ENCODE measurements at regions not wholly inside any gene's neighbourhood (a gene's known extent, or its start where the extent isn't known, plus 50 kb on each side); places are given as distances from the start of the nearest gene placed in this dataset.

DNA sequence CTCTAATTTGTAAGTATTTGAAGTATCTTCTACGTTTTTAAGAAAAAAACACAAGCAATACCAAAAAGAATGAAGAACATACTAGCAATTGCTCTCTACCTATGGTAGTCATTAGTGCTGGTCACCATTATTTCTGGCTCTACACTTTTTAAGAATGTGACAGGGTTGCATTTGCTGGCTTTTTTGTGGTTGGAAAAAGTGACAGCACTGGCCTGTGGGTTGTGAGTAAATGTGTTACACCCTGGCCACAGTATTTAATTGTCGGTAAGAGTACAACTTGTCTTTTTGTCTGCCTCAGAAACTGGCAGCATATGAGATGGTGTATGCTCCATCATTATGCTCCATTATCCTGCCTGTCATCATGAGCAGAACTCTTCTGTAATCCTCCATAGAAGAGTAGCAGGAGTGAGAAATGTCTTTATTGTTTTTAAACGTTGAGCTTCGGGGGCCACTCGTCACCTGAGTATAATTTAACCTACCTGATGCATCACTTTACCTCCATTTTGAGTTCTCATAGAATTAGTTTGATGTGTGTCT lies 449.8 kb downstream of the ISL1 start:
- H3K9ac ChIP-seq (ENCODE audit: insufficient read depth, low read length), result no peak overlapping the region
- H3K4me2 ChIP-seq (ENCODE audit: extremely low read depth, insufficient read depth, low read length), result no peak overlapping the region
- no peaks in the 10 kb centered on the region for H3K4me1 ChIP-seq (ENCODE audit: control insufficient read depth, extremely low read depth, insufficient read depth, low read length)
- no peak for TF ChIP-seq EZH2 (IDR thresholded peaks at IDR 0.05; ENCODE audit: low read length, missing control alignments)
- TF ChIP-seq, protein P1, sequence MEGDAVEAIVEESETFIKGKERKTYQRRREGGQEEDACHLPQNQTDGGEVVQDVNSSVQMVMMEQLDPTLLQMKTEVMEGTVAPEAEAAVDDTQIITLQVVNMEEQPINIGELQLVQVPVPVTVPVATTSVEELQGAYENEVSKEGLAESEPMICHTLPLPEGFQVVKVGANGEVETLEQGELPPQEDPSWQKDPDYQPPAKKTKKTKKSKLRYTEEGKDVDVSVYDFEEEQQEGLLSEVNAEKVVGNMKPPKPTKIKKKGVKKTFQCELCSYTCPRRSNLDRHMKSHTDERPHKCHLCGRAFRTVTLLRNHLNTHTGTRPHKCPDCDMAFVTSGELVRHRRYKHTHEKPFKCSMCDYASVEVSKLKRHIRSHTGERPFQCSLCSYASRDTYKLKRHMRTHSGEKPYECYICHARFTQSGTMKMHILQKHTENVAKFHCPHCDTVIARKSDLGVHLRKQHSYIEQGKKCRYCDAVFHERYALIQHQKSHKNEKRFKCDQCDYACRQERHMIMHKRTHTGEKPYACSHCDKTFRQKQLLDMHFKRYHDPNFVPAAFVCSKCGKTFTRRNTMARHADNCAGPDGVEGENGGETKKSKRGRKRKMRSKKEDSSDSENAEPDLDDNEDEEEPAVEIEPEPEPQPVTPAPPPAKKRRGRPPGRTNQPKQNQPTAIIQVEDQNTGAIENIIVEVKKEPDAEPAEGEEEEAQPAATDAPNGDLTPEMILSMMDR (conservative IDR thresholded peaks at IDR 0.05 in 1 of 2, IDR thresholded peaks at IDR 0.05 in 1 of 2; ENCODE audit: low read depth in 1 of 2, low read length in 2 of 2), result no peak
- DNase-seq (ENCODE audit: low read depth in 2 of 2), result no peak
- H3K4me3 ChIP-seq (replicated peaks in 1 of 4; ENCODE audit: control extremely low read depth in 1 of 4, insufficient read depth in 1 of 4, low read depth in 3 of 4, low read length in 4 of 4), result no peak overlapping the region
- no peaks in the 10 kb centered on the region for H3K36me3 ChIP-seq (ENCODE audit: control insufficient read depth, insufficient read depth, low read length)
- no peak overlapping the region for H3K27ac ChIP-seq (ENCODE audit: insufficient read depth, low read length)
- H3K27me3 ChIP-seq (ENCODE audit: control insufficient read depth, insufficient read depth, low read length), result no peaks in the 10 kb centered on the region
- H3K79me2 ChIP-seq (ENCODE audit: control insufficient read depth, insufficient read depth, low read length), result no peaks in the 10 kb centered on the region
- no peaks in the 10 kb centered on the region for H4K20me1 ChIP-seq (ENCODE audit: control insufficient read depth, extremely low read depth, insufficient read depth, low read length)
- H2AFZ ChIP-seq (ENCODE audit: low read length), result no peak overlapping the region
- no peaks in the 10 kb centered on the region for H3K9me3 ChIP-seq (ENCODE audit: control insufficient read depth, insufficient read depth, low read depth, low read length)

DNA sequence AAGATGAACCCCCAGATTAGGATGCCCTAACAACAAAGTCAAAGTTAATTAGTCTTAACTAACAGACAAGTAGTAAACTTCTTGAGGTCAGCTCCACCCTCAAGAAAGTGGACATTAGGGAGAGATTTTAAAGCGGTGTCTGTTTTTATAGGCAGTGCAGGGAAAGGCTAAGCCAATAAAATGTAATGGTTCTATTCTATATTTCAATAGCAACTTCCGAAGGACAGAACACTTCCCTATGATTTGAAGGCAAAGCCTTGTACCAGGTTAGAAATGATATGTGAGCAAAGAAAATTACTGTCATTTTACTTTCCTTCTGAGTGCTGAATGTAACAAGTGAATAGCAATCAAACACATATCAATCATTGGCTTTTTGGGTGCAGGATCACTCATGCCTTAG lies 455.2 kb downstream of the ISL1 start:
- H2AFZ ChIP-seq (ENCODE audit: low read length), result no peak overlapping the region
- no peak for DNase-seq (ENCODE audit: low read depth in 2 of 2)
- no peak overlapping the region for H3K4me3 ChIP-seq (replicated peaks in 1 of 4; ENCODE audit: control extremely low read depth in 1 of 4, insufficient read depth in 1 of 4, low read depth in 3 of 4, low read length in 4 of 4)
- no peak overlapping the region for H3K9ac ChIP-seq (ENCODE audit: insufficient read depth, low read length)
- H3K27ac ChIP-seq (ENCODE audit: insufficient read depth, low read length), result no peak overlapping the region
- H4K20me1 ChIP-seq (ENCODE audit: control insufficient read depth, extremely low read depth, insufficient read depth, low read length), result no peaks in the 10 kb centered on the region
- H3K9me3 ChIP-seq (ENCODE audit: control insufficient read depth, insufficient read depth, low read depth, low read length), result no peaks in the 10 kb centered on the region
- no peaks in the 10 kb centered on the region for H3K36me3 ChIP-seq (ENCODE audit: control insufficient read depth, insufficient read depth, low read length)
- H3K4me1 ChIP-seq (ENCODE audit: control insufficient read depth, extremely low read depth, insufficient read depth, low read length), result no peaks in the 10 kb centered on the region
- no peaks in the 10 kb centered on the region for H3K79me2 ChIP-seq (ENCODE audit: control insufficient read depth, insufficient read depth, low read length)
- no peak overlapping the region for H3K4me2 ChIP-seq (ENCODE audit: extremely low read depth, insufficient read depth, low read length)
- no peaks in the 10 kb centered on the region for H3K27me3 ChIP-seq (ENCODE audit: control insufficient read depth, insufficient read depth, low read length)
- TF ChIP-seq EZH2 (IDR thresholded peaks at IDR 0.05; ENCODE audit: low read length, missing control alignments), result no peak
- TF ChIP-seq, protein P1 (conservative IDR thresholded peaks at IDR 0.05 in 1 of 2, IDR thresholded peaks at IDR 0.05 in 1 of 2; ENCODE audit: low read depth in 1 of 2, low read length in 2 of 2), result no peak

DNA sequence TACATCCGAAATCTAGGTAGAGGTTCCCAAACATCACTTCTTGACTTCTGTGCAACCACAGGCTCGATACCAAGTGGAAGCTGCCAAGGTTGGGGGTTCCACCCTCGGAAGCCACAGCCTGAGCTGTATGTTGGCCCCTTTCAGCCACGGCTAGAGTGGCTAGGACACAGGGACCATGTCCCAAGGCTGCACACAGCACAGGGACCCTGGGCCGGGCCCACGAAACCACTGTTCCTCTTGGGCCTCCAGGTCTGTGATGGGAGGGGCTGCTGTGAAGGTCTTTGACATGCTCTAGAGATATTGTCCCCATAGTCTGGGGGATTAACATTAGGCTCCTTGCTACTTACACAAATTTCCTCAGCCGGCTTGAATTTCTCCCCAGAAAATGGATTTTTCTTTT lies 460.6 kb downstream of the ISL1 start:
- no peaks in the 10 kb centered on the region for H4K20me1 ChIP-seq (ENCODE audit: control insufficient read depth, extremely low read depth, insufficient read depth, low read length)
- no peak overlapping the region for H3K27ac ChIP-seq (ENCODE audit: insufficient read depth, low read length)
- no peak overlapping the region for H3K9ac ChIP-seq (ENCODE audit: insufficient read depth, low read length)
- H3K79me2 ChIP-seq (ENCODE audit: control insufficient read depth, insufficient read depth, low read length), result no peaks in the 10 kb centered on the region
- H2AFZ ChIP-seq (ENCODE audit: low read length), result no peak overlapping the region
- no peak for TF ChIP-seq EZH2 (IDR thresholded peaks at IDR 0.05; ENCODE audit: low read length, missing control alignments)
- TF ChIP-seq, protein P1 (conservative IDR thresholded peaks at IDR 0.05 in 1 of 2, IDR thresholded peaks at IDR 0.05 in 1 of 2; ENCODE audit: low read depth in 1 of 2, low read length in 2 of 2), result no peak
- no peak overlapping the region for H3K4me2 ChIP-seq (ENCODE audit: extremely low read depth, insufficient read depth, low read length)
- no peaks in the 10 kb centered on the region for H3K4me1 ChIP-seq (ENCODE audit: control insufficient read depth, extremely low read depth, insufficient read depth, low read length)
- no peaks in the 10 kb centered on the region for H3K27me3 ChIP-seq (ENCODE audit: control insufficient read depth, insufficient read depth, low read length)
- no peak for DNase-seq (ENCODE audit: low read depth in 2 of 2)
- no peak overlapping the region for H3K4me3 ChIP-seq (replicated peaks in 1 of 4; ENCODE audit: control extremely low read depth in 1 of 4, insufficient read depth in 1 of 4, low read depth in 3 of 4, low read length in 4 of 4)
- no peaks in the 10 kb centered on the region for H3K9me3 ChIP-seq (ENCODE audit: control insufficient read depth, insufficient read depth, low read depth, low read length)
- H3K36me3 ChIP-seq (ENCODE audit: control insufficient read depth, insufficient read depth, low read length), result no peaks in the 10 kb centered on the region
